GM21576 (cell line): ENCODE measurements at regions not wholly inside any gene's neighbourhood (a gene's known extent, or its start where the extent isn't known, plus 50 kb on each side); places are given as distances from the start of the nearest gene placed in this dataset.
"Not testable (repeated sequence)": the region's sequence is repeated elsewhere in the genome, so short reads cannot be mapped to it uniquely, and the experiment has no call there.

Experiments used
- ATAC-seq: cut with Tn5 transposase; IDR thresholded peaks from one replicate; pipeline ENCODE4 v1.9.1; 2021; ENCODE audit warnings: mild to moderate bottlenecking, moderate library complexity; ENCODE audit not compliant: unreplicated experiment

- not testable (repeated sequence) for ATAC-seq
These were observed 2661.6 kb upstream of the PCDH20 start for GRCh38 chr13:64077132-64077835.

- ATAC-seq = no peak
These were observed 2660.1 kb upstream of the PCDH20 start for GRCh38 chr13:64075543-64076271.

GRCh38 chr13:64074971-64075474 is 2659.4 kb upstream of the PCDH20 start:
- ATAC-seq = no peak

GRCh38 chr13:64073203-64073602 is 2657.6 kb upstream of the PCDH20 start:
- no peak for ATAC-seq

GRCh38 chr13:64071352-64071751 is 2655.7 kb upstream of the PCDH20 start:
- no peak for ATAC-seq

GRCh38 chr13:64069892-64070291 is 2654.2 kb upstream of the PCDH20 start:
- no peak for ATAC-seq

- no peak for ATAC-seq
These were observed 2651.1 kb upstream of the PCDH20 start for GRCh38 chr13:64066711-64067110.

- ATAC-seq = no peak
These were observed 2646.0 kb upstream of the PCDH20 start for GRCh38 chr13:64061649-64062048.

GRCh38 chr13:64057372-64058020 is 2641.8 kb upstream of the PCDH20 start:
- no peak for ATAC-seq

- no peak for ATAC-seq
These were observed 2638.7 kb upstream of the PCDH20 start for GRCh38 chr13:64054321-64054720.

GRCh38 chr13:64052521-64052920 is 2636.9 kb upstream of the PCDH20 start:
- no peak for ATAC-seq

- no peak for ATAC-seq
These were observed 2635.6 kb upstream of the PCDH20 start for GRCh38 chr13:64051278-64051677.

GRCh38 chr13:64041296-64041695 is 2625.6 kb upstream of the PCDH20 start:
- ATAC-seq = no peak

- ATAC-seq = no peak
These were observed 2618.3 kb upstream of the PCDH20 start for GRCh38 chr13:64033921-64034320.

- ATAC-seq = no peak
These were observed 2613.9 kb upstream of the PCDH20 start for GRCh38 chr13:64029343-64030093.

- ATAC-seq = no peak
These were observed 2612.9 kb upstream of the PCDH20 start for GRCh38 chr13:64028551-64028950.

GRCh38 chr13:64020126-64020525 is 2604.5 kb upstream of the PCDH20 start:
- ATAC-seq = no peak

GRCh38 chr13:64007339-64007738 is 2591.7 kb upstream of the PCDH20 start:
- ATAC-seq = no peak

- ATAC-seq = no peak
These were observed 2584.7 kb upstream of the PCDH20 start for GRCh38 chr13:64000321-64000720.

GRCh38 chr13:63999614-64000305 is 2584.1 kb upstream of the PCDH20 start:
- no peak for ATAC-seq
